HL-60 (cell line): ENCODE measurements at regions not wholly inside any gene's neighbourhood (a gene's known extent, or its start where the extent isn't known, plus 50 kb on each side); places are given as distances from the start of the nearest gene placed in this dataset.

ENCODE experiments used
- DNase-seq, 2 experiments: peaks; one replicate each; pipeline ENCODE4 v3.0.0-alpha.2; 2010 to 2020; ENCODE audit warnings: low read depth in 1 of 2, low spot score in 1 of 2
- H3K27ac ChIP-seq: fragments of 250-450 bp; sonication (Bioruptor Pico); replicated peaks from 2 replicates; pipeline ENCODE4 v1.5.1; 2020; ENCODE audit warnings: mild to moderate bottlenecking, moderate library complexity
- H3K27me3 ChIP-seq: fragments of 250-450 bp; sonication (Bioruptor Pico); 2 replicates; pipeline ENCODE4 v1.5.1; 2021; ENCODE audit warnings: mild to moderate bottlenecking, moderate library complexity; ENCODE audit not compliant: insufficient read depth, poor library complexity, severe bottlenecking
- H3K4me3 ChIP-seq: replicated peaks from 2 replicates; pipeline ENCODE4 v1.5.1; 2011; ENCODE audit warnings: mild to moderate bottlenecking, control low read depth, low read length; ENCODE audit not compliant: insufficient read depth
- GABPA ChIP-seq: IDR thresholded peaks from 2 replicates; pipeline ENCODE4 v1.6.1; 2012; ENCODE audit warnings: low read depth
- POLR2AphosphoS5 ChIP-seq: IDR thresholded peaks from 2 replicates; pipeline ENCODE4 v1.6.1; 2012; ENCODE audit warnings: low read depth
- SPI1 ChIP-seq: IDR thresholded peaks from 2 replicates; pipeline ENCODE4 v1.6.1; 2012; ENCODE audit warnings: low read depth, mild to moderate bottlenecking, borderline replicate concordance
- TF ChIP-seq, protein P1 (sequence below): IDR thresholded peaks from one replicate; pipeline ENCODE4 v1.5.1; 2011; ENCODE audit warnings: low read length, control low read depth, inconsistent platforms; ENCODE audit not compliant: insufficient read depth
- TF ChIP-seq, protein P2 (sequence below): IDR thresholded peaks from 2 replicates; pipeline ENCODE4 v1.6.1; 2012; ENCODE audit warnings: low read depth; ENCODE audit not compliant: insufficient replicate concordance

DNA sequence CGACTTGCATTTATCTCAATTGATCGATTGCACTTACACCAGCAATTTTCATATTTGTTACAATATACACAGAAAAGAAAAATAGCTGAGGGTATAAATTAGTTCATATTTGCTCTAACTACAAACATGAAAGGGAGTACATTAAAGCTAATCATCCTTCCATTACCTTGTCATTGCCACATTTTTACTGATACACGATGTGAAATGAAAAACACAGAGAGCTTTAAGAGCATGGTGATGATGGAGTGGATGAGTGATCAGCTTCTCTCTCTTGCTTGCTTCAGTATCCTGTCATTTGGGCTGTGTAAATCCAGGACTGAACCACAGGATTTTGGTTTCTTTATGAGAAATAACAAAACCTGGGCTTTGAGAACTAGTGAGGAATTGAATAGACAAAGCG is 1207.5 kb upstream of the GOT2 start:
- TF ChIP-seq, protein P1, sequence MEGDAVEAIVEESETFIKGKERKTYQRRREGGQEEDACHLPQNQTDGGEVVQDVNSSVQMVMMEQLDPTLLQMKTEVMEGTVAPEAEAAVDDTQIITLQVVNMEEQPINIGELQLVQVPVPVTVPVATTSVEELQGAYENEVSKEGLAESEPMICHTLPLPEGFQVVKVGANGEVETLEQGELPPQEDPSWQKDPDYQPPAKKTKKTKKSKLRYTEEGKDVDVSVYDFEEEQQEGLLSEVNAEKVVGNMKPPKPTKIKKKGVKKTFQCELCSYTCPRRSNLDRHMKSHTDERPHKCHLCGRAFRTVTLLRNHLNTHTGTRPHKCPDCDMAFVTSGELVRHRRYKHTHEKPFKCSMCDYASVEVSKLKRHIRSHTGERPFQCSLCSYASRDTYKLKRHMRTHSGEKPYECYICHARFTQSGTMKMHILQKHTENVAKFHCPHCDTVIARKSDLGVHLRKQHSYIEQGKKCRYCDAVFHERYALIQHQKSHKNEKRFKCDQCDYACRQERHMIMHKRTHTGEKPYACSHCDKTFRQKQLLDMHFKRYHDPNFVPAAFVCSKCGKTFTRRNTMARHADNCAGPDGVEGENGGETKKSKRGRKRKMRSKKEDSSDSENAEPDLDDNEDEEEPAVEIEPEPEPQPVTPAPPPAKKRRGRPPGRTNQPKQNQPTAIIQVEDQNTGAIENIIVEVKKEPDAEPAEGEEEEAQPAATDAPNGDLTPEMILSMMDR: no peak
- TF ChIP-seq GABPA: no peak
- TF ChIP-seq, protein P2, sequence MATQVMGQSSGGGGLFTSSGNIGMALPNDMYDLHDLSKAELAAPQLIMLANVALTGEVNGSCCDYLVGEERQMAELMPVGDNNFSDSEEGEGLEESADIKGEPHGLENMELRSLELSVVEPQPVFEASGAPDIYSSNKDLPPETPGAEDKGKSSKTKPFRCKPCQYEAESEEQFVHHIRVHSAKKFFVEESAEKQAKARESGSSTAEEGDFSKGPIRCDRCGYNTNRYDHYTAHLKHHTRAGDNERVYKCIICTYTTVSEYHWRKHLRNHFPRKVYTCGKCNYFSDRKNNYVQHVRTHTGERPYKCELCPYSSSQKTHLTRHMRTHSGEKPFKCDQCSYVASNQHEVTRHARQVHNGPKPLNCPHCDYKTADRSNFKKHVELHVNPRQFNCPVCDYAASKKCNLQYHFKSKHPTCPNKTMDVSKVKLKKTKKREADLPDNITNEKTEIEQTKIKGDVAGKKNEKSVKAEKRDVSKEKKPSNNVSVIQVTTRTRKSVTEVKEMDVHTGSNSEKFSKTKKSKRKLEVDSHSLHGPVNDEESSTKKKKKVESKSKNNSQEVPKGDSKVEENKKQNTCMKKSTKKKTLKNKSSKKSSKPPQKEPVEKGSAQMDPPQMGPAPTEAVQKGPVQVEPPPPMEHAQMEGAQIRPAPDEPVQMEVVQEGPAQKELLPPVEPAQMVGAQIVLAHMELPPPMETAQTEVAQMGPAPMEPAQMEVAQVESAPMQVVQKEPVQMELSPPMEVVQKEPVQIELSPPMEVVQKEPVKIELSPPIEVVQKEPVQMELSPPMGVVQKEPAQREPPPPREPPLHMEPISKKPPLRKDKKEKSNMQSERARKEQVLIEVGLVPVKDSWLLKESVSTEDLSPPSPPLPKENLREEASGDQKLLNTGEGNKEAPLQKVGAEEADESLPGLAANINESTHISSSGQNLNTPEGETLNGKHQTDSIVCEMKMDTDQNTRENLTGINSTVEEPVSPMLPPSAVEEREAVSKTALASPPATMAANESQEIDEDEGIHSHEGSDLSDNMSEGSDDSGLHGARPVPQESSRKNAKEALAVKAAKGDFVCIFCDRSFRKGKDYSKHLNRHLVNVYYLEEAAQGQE: no peak
- TF ChIP-seq SPI1: no peak
- no peak for TF ChIP-seq POLR2AphosphoS5
- no peak for DNase-seq
- H3K27me3 ChIP-seq: no peaks in the 10 kb centered on the region
- H3K4me3 ChIP-seq: no peak overlapping the region
- no peak overlapping the region for H3K27ac ChIP-seq

DNA sequence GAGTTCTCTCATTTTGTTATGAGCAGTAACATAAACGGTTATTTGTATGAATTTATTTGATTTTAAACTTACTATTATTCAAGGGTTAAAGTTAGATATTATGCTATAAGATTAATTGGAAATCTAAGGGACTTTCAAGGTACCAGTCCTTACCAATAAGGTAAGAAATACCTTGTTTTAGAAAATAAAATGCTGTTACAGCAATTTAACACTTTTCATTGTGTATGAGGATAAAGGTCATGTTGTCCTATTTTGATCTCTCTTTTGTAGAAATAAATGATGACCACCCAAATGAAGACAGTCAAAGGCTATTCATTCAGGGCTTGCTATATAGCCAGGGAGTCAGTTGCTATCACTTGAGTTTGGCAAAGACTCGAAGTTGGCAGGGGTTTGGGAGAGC is 1185.9 kb upstream of the GOT2 start:
- no peak for DNase-seq
- Histone ChIP-seq H3K4me3 (no peak overlapping the region), H3K27ac (no peak overlapping the region), H3K27me3 (no peaks in the 10 kb centered on the region)
- no peak for TF ChIP-seq GABPA
- no peak for TF ChIP-seq POLR2AphosphoS5
- TF ChIP-seq, protein P2: no peak
- no peak for TF ChIP-seq SPI1
- TF ChIP-seq, protein P1: no peak

DNA sequence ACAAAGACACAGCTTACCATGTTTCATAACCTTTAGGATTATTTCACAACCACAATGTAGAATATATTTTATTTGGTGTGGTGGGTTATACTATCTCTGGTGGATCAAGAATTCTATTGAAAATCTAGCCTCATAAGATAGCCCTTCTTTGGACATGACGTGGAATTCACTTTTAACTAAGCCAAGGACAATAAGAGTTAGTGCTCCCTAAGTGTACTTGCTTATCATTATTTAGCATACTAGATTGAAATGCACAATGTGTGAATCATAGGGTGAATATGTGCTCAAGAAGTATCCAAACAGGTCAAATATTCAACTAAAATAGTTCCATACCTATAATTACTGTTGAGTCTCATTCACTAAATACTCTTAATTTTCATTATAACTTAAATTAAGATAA is 1179.5 kb upstream of the GOT2 start:
- Histone ChIP-seq H3K27ac (no peak overlapping the region), H3K4me3 (no peak overlapping the region), H3K27me3 (no peaks in the 10 kb centered on the region)
- no peak for DNase-seq
- TF ChIP-seq, protein P2: no peak
- no peak for TF ChIP-seq POLR2AphosphoS5
- TF ChIP-seq GABPA: no peak
- TF ChIP-seq, protein P1: no peak
- no peak for TF ChIP-seq SPI1
